ENCODE measurements at regions not wholly inside any gene's neighbourhood (a gene's known extent, or its start where the extent isn't known, plus 50 kb on each side); places are given as distances from the start of the nearest gene placed in this dataset.

- no peak for TF ChIP-seq POLR2A (IDR thresholded peaks at IDR 0.05)
- no peak for TF ChIP-seq CTCF (IDR thresholded peaks at IDR 0.05)
These were observed 1039.5 kb upstream of the SORCS1 start for GRCh38 chr10:108203905-108204527.

All from ovary (tissue), 3 donors.